Renal pelvis (tissue), 1 donor: ENCODE measurements at regions not wholly inside any gene's neighbourhood (a gene's known extent, or its start where the extent isn't known, plus 50 kb on each side); places are given as distances from the start of the nearest gene placed in this dataset.
"Not testable (repeated sequence)": the region's sequence is repeated elsewhere in the genome, so short reads cannot be mapped to it uniquely, and the experiment has no call there.

Experiments used
- DNase-seq: peaks from one replicate; pipeline ENCODE4 v3.0.0-alpha.2; 2013

- not testable (repeated sequence) for DNase-seq
These were observed 67.7 kb upstream of the LYZL2 start for GRCh38 chr10:30697221-30697620.

- DNase-seq, result not testable (repeated sequence)
These were observed 67.0 kb upstream of the LYZL2 start for GRCh38 chr10:30696416-30697185.

GRCh38 chr10:30695481-30696236 lies 66.1 kb upstream of the LYZL2 start:
- not testable (repeated sequence) for DNase-seq

GRCh38 chr10:30694518-30695228 lies 65.1 kb upstream of the LYZL2 start:
- no peak for DNase-seq

GRCh38 chr10:30691639-30692015 lies 62.1 kb upstream of the LYZL2 start:
- no peak for DNase-seq

GRCh38 chr10:30690948-30691638 lies 61.5 kb upstream of the LYZL2 start:
- DNase-seq, result not testable (repeated sequence)

- no peak for DNase-seq
These were observed 58.9 kb upstream of the LYZL2 start for GRCh38 chr10:30688456-30688855.

GRCh38 chr10:30687698-30688213 lies 58.2 kb upstream of the LYZL2 start:
- DNase-seq, result peak; percentile 78

- no peak for DNase-seq
These were observed 57.2 kb upstream of the LYZL2 start for GRCh38 chr10:30686708-30687107.

GRCh38 chr10:30683496-30683895 lies 53.9 kb upstream of the LYZL2 start:
- DNase-seq, result no peak

GRCh38 chr10:30682377-30683199 lies 53.0 kb upstream of the LYZL2 start:
- DNase-seq, result not testable (repeated sequence)

GRCh38 chr10:30680908-30681307 lies 51.4 kb upstream of the LYZL2 start:
- no peak for DNase-seq
